Activated T-cell treated with anti-CD3 and anti-CD28 coated beads, Interleukin-2, amount 50 U/mL, for 48 hours (primary cell): ENCODE measurements at regions not wholly inside any gene's neighbourhood (a gene's known extent, or its start where the extent isn't known, plus 50 kb on each side); places are given as distances from the start of the nearest gene placed in this dataset.
A peak's percentile ranks its signal among the peaks of the same experiment; 100 is the strongest.

ENCODE experiments used
- DNase-seq, 2 experiments: peaks; one replicate each; pipeline ENCODE4 v3.0.0-alpha.2; 2020

GRCh38 chr2:198387677-198388076 is 583.3 kb downstream of the PLCL1 start:
- no peak for DNase-seq

GRCh38 chr2:198385856-198386255 is 581.5 kb downstream of the PLCL1 start:
- no peak for DNase-seq

DNA sequence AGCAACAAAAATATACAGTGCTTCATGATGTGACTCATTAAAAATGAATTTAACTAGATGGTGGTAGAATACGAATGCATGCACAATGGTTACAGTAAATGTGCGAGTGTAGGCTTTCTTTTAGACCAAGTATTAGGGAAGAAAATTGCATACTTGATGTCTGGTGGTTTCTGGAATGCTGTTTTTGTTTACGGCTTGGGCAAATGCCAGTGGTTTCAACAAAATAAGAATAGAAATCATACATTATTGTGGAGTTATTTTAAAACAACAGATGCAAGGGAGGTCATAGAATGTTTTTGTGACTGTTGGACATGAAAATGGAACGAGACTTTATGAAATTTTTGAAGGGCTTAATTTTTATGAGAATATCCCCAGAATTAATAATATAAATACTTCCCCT is 580.9 kb downstream of the PLCL1 start:
- DNase-seq = no peak

DNA sequence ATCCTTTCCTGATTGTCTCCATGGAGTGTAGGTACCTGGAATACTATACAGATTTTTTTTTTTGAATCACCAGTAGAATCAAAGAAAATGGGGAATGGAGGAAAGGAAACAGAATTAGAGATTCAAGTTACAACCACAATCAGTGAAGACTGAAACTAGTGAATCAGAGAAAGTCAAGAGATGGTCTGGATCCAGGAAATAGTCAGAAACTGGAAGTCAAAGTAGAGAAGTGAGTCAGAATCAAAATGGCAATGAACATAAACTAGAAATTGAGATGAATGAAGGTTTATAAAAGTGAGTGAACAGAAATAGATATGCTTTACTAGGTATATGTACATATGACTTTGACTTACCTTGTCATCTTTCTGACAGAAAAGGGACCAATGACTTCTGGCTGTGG is 579.0 kb downstream of the PLCL1 start:
- DNase-seq = no peak

GRCh38 chr2:198382811-198383210 is 578.4 kb downstream of the PLCL1 start:
- DNase-seq = no peak

DNA sequence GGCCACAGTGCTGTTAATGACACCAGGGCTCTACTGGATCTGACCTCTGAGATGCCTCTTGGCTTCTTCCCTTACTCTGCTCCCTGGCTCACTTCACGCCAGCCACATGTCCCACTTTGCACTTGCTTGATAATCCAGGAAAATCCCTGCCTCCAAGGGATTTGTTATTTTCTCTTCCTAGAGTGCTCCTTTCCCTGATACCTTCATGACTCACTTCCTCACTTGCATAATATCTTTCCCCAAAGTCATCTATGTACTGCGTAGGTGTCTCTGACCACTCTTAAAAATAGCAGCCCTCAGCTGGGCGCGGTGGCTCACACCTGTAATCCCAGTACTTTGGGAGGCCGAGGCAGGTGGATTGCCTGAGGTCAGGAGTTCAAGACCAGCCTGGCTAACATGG is 572.3 kb downstream of the PLCL1 start:
- no peak for DNase-seq

GRCh38 chr2:198375083-198375410 is 570.7 kb downstream of the PLCL1 start:
- DNase-seq = no peak

DNA sequence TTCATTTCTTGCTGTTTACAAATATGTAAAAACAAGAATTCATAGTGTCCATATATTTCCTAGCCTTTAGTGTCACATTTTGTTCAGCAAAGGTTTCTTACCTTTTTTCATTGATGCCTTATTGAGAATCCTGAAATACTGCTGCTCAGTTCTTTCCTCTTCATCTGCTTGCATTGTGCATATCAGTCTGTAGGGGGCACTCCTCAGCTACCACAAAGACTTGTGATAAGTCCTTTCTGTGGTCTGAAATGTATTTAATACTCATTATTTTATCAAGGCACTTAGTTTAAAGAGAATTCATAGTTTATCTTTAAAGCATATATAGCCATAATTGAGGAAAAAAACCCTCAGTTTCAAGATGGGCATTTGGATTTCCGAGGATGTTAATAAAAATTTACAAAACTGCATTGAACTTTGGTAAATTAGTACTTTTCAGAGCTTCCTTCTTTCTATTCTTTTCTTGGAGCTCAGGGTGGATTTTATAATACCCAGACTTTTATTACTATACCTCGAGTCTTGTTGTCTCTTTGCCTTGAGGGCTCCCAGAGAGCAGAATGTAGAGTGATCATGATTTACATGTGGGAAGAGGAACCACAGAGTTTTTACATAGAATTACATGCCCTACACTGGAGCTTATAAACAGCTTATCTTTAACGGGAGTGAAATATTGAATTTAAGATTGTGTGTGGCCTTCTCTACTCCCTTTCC is 570.1 kb downstream of the PLCL1 start:
- DNase-seq = peak; percentile 32

GRCh38 chr2:198371921-198372543 is 567.6 kb downstream of the PLCL1 start:
- no peak for DNase-seq

GRCh38 chr2:198371329-198371728 is 566.9 kb downstream of the PLCL1 start:
- DNase-seq = no peak

GRCh38 chr2:198368089-198368488 is 563.7 kb downstream of the PLCL1 start:
- DNase-seq = no peak

- no peak for DNase-seq
Measured at GRCh38 chr2:198362740-198363139, 558.3 kb downstream of the PLCL1 start.

DNA sequence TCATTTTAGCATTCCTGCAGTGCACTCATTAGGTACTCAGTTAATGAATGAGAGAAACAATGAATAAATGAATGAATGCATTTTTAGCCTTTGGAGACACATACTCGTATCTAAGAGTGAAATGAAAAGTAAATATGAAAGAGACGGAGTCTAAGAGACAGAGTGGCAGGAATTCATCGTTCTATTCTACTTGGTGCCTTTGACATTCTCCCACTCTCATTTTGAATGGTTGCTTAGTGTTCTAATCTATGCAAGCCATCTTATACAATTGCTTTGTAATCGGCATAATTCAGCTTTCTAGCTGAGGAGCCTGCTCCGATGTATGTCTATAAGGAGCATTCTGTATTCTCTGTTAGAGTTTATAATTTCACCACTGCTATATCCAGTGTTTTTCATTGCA is 554.9 kb downstream of the PLCL1 start:
- no peak for DNase-seq

GRCh38 chr2:198356157-198356556 is 551.8 kb downstream of the PLCL1 start:
- no peak for DNase-seq

GRCh38 chr2:198351647-198352046 is 547.3 kb downstream of the PLCL1 start:
- no peak for DNase-seq

DNA sequence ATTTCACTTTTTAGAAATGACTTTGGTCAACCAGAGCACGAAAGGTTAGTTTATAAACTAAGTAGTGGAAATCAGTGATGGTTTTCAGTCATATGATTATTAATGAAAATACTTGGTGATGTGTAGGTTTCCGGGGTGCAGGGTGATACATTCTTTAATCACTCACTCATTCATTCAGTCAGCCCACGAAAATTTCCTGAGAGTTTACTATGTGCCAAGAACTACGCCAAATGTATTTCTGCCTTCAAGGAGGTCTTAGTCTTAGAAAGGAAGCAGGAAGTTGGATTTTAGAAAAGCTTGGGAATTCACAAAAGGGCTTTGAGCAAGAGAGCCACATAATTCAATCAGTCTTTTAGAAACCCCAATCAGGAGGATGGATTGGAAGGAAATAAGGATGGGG is 543.6 kb downstream of the PLCL1 start:
- DNase-seq = no peak

DNA sequence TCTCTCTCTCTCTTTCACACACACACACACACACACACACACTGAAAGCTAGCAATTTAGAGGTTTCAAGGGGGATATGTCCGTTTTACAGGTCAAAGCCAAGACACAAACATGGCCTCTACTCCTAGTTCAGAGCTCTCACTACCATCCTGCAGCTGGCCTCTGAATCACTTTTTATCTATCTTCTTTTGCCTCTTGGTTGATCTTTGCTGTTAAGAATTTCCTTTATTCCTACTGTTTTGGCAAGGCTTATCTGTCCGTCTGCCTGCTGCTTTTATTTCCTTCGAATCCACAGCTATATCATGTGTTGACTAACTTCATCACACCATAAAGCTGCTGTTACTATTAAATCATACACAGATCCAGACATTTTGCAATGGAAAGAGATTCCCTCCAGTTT is 543.0 kb downstream of the PLCL1 start:
- DNase-seq = no peak

DNA sequence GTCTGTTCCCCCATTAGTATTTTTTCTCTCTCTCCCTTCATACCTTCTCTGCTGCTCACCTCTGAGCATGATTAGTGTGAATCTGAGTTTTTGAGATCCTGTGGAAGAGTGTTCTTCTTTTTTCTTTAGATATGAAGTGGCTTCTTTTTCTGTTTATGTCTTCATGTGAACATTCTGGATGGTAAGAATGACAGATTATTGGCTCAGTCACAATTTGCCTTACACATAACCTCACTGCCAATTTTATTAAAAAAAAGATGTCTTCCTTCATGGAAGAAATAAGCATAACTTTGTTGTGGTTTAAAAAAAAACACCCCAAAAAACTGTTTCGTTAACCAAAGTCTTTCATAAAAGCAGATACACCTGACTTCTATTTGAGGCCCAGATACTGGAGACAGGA is 539.1 kb downstream of the PLCL1 start:
- no peak for DNase-seq

GRCh38 chr2:198340846-198341245 is 536.5 kb downstream of the PLCL1 start:
- DNase-seq = no peak

DNA sequence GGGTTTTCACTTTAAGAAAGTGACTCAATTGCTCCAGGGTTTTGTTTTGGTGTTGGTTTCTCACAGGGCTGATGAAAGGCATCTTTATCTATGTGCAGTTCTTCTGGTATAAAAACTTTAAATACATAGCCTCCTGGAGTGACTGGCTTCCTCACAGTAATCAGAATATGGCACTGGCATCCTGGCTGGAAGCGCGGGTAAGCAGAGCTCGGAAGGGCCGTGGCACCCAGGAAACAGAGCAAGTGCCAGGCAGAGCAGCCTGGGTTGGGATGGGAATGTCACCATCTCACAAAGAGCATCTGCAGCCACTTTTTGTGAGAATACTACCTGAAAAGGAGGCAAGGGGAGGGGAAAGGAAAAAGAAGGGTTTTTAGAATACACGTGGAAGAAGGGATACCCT is 534.7 kb downstream of the PLCL1 start:
- DNase-seq = no peak

DNA sequence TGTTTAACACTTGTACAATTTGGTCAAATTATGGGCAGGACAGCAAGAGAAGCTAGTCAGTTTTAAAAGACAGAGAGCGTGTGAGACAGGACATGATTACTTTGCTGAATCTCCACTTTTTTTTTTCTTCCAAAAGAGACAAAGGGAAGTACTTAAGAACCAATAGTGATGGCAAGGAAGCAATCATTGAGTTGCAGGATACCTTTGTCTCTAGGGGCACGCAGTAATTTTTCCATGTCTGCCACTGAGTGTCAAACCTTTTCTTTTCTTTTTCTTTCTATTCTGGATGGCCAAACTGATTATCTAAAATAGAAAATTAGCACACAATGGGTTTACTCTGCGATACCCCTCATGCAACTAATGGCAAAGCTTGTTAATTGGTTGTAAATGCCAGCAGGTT is 533.0 kb downstream of the PLCL1 start:
- no peak for DNase-seq

DNA sequence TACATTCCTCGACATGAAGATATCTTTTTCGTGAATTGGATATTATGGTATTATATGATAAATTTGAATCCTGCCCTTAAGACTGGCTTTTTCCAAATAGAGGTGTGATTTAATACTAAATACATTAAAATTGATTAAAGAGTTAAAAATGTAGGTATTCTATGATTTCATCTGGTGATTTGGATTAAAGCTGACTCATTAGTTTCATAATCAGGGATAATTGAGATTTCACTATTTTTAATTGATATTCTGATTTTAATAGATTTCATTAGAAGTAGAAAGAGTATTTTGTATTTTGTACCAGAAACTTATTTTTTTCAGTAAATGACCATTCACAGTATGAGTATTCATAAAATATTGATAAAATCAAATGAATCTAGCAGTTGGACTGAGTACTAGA is 524.1 kb downstream of the PLCL1 start:
- DNase-seq = no peak

GRCh38 chr2:198327526-198327925 is 523.1 kb downstream of the PLCL1 start:
- no peak for DNase-seq

DNA sequence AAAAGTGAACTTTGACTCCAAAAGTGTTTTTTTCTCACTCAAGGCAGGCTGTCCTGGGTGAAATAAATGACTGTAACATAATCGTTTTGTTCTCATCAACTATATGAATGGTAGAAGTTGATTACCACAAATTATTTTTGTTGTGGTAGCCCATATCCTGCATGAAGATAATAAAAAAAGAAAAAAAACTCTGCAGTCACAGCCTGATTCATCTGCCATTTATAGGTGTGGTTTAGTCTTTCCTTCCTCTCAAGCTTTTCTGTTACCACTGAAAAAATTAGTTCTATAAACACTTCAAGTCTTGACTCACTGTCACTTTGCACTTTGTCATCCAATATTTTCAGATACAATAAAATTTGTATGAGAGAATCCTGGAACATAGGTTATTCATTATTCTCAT is 522.0 kb downstream of the PLCL1 start:
- DNase-seq = no peak

DNA sequence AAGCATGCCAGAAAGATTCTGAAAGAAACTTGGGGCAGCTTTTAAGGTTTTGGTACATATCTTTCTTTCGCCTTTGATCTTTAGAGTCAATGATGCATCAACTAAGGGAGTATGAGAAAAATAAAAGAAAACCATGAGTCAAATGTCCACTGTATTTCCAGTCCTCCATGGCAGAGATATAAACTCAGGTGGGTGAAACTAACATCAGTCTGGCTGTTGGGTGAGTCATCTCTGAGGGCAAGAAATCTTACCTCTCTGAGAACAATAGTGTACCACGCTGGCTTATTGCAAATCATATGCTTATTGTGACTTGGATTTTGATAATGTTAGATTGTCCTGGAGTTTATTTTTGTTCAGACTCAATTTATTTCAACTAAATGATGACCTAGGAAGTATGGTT is 521.0 kb downstream of the PLCL1 start:
- no peak for DNase-seq
